ENCODE measurements at regions not wholly inside any gene's neighbourhood (a gene's known extent, or its start where the extent isn't known, plus 50 kb on each side); places are given as distances from the start of the nearest gene placed in this dataset.

DNA sequence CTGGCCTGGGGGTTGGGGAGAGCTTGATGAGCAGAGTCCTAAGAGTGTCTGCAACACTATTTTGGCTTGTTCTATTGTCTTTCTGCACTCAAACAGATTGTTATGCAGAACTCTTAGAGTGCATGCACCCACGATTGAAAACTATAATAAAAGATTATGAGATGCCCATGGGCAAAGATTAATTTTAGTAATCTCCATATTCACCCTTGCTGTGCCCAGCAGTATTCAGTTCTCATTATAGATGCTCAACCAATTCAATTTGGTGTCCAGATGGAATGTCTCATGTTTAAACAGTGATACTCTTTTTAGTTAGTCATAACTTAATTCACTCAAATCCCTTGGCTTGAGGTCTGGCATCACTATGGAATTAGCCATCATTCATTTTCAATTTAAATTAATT lies 952.5 kb downstream of the CDH8 start:
- POLR2A ChIA-PET = no interaction called here
- intact Hi-C loops (cut with micrococcal nuclease) = no loop called here
- Mint-ChIP-seq H3K27me3 (ENCODE audit: insufficient read depth, unreplicated experiment) (peaks cover 36% of the 10 kb centered on the region), H3K4me1 (ENCODE audit: insufficient read depth, unreplicated experiment) (no peaks in the 10 kb centered on the region), H3K9me3 (ENCODE audit: unreplicated experiment) (no peaks in the 10 kb centered on the region), H3K27ac (ENCODE audit: low read depth, unreplicated experiment) (no peak overlapping the region), H3K36me3 (ENCODE audit: insufficient read depth, unreplicated experiment) (no peaks in the 10 kb centered on the region), H3K4me3 (ENCODE audit: unreplicated experiment) (no peak overlapping the region)
- CTCF ChIA-PET = interaction anchor here (0.5 kb wide), 1 partner anchor 1891 kb away, joined by 3 read pairs; no protein-coding TSS in a partner anchor
- no TSS peak for BruUV-seq (replicated peaks)
- DNase-seq (ENCODE audit: unreplicated experiment) = no peak
- TF ChIP-seq, protein P1, sequence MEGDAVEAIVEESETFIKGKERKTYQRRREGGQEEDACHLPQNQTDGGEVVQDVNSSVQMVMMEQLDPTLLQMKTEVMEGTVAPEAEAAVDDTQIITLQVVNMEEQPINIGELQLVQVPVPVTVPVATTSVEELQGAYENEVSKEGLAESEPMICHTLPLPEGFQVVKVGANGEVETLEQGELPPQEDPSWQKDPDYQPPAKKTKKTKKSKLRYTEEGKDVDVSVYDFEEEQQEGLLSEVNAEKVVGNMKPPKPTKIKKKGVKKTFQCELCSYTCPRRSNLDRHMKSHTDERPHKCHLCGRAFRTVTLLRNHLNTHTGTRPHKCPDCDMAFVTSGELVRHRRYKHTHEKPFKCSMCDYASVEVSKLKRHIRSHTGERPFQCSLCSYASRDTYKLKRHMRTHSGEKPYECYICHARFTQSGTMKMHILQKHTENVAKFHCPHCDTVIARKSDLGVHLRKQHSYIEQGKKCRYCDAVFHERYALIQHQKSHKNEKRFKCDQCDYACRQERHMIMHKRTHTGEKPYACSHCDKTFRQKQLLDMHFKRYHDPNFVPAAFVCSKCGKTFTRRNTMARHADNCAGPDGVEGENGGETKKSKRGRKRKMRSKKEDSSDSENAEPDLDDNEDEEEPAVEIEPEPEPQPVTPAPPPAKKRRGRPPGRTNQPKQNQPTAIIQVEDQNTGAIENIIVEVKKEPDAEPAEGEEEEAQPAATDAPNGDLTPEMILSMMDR (IDR thresholded peaks at IDR 0.05; ENCODE audit: unreplicated experiment) = no peak

DNA sequence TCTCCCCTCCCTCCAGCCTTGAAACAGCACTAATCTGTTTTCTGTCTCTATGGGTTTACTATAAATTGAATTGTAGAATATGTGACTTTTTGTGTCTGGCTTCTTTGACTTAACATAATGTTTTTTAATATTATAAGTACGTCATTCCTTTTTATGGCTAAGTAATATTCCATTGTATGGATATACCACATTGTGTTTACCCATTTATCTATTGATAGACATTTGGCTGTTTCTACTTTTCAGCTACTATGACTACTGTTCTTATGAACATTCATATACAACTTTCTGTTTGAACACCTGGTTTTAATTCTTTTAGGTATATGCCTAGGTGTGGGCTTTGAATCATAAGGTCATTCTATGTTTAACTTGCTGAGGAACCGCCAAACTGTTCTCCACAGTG lies 961.9 kb downstream of the CDH8 start:
- H3K9me3 Mint-ChIP-seq (ENCODE audit: unreplicated experiment) = peaks cover 7% of the 10 kb centered on the region
- TF ChIP-seq, protein P1 (IDR thresholded peaks at IDR 0.05; ENCODE audit: unreplicated experiment) = no peak
- DNase-seq (ENCODE audit: unreplicated experiment) = no peak
- no peak overlapping the region for H3K27ac Mint-ChIP-seq (ENCODE audit: low read depth, unreplicated experiment)
- BruUV-seq (replicated peaks) = no TSS peak
- no peaks in the 10 kb centered on the region for H3K36me3 Mint-ChIP-seq (ENCODE audit: insufficient read depth, unreplicated experiment)
- H3K4me3 Mint-ChIP-seq (ENCODE audit: unreplicated experiment) = no peak overlapping the region
- CTCF ChIA-PET = interaction anchor here (0.6 kb wide), 1 partner anchor 1582 kb away, joined by 3 read pairs; no protein-coding TSS in a partner anchor
- intact Hi-C loops (cut with micrococcal nuclease) = no loop called here
- POLR2A ChIA-PET = no interaction called here
- peaks cover 25% of the 10 kb centered on the region for H3K27me3 Mint-ChIP-seq (ENCODE audit: insufficient read depth, unreplicated experiment)
- no peaks in the 10 kb centered on the region for H3K4me1 Mint-ChIP-seq (ENCODE audit: insufficient read depth, unreplicated experiment)

DNA sequence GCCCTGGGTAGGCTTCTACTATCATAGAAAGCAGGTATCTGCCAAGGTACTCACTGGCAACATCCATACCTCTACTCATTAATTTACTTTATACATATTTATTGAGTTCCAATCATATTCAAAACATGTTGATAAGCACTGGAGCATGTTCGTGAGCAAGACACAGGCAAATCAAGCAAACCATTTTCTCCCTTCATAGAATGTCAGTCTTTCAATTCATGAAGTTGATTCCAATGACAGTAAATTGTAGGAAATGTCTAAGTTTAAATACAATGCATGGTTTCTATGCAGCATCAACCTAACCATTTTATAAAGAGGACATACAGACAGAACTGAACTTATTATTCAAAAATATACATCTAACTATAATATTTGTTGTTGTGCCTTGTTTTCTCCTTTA lies 978.6 kb downstream of the CDH8 start:
- H3K36me3 Mint-ChIP-seq (ENCODE audit: insufficient read depth, unreplicated experiment) = no peaks in the 10 kb centered on the region
- ChIA-PET POLR2A (no interaction called here), CTCF (no interaction called here)
- TF ChIP-seq, protein P1 (IDR thresholded peaks at IDR 0.05; ENCODE audit: unreplicated experiment) = no peak
- intact Hi-C loops (cut with micrococcal nuclease) = no loop called here
- H3K27ac Mint-ChIP-seq (ENCODE audit: low read depth, unreplicated experiment) = no peak overlapping the region
- BruUV-seq (replicated peaks) = no TSS peak
- no peak overlapping the region for H3K4me3 Mint-ChIP-seq (ENCODE audit: unreplicated experiment)
- DNase-seq (ENCODE audit: unreplicated experiment) = no peak
- H3K4me1 Mint-ChIP-seq (ENCODE audit: insufficient read depth, unreplicated experiment) = no peaks in the 10 kb centered on the region
- H3K27me3 Mint-ChIP-seq (ENCODE audit: insufficient read depth, unreplicated experiment) = peaks cover 35% of the 10 kb centered on the region
- no peaks in the 10 kb centered on the region for H3K9me3 Mint-ChIP-seq (ENCODE audit: unreplicated experiment)

DNA sequence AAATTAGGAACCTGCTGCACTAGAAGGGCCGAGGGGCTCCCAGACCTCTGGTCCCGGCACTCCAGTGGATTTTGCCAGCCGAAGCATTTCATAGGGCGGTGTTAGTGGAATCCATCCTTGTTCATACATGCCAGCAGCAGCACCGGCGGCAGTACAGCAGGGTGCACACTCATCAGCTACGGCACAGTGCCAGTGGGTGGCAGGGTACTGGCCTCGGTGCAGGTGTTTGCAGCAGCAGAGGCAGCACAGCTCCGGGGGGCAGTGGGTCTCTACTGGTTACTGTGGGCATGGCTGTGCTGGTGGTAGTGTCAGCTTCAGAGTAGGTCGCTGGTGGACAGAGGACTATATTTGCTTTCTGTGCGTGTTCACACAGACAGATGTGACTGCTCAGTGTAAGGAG lies 985.7 kb downstream of the CDH8 start:
- intact Hi-C loops (cut with micrococcal nuclease) = no loop called here
- Mint-ChIP-seq H3K36me3 (ENCODE audit: insufficient read depth, unreplicated experiment) (no peaks in the 10 kb centered on the region), H3K4me1 (ENCODE audit: insufficient read depth, unreplicated experiment) (no peaks in the 10 kb centered on the region), H3K4me3 (ENCODE audit: unreplicated experiment) (no peak overlapping the region), H3K27me3 (ENCODE audit: insufficient read depth, unreplicated experiment) (peaks cover 74% of the 10 kb centered on the region), H3K9me3 (ENCODE audit: unreplicated experiment) (no peaks in the 10 kb centered on the region), H3K27ac (ENCODE audit: low read depth, unreplicated experiment) (no peak overlapping the region)
- CTCF ChIA-PET = no interaction called here
- no TSS peak for BruUV-seq (replicated peaks)
- POLR2A ChIA-PET = no interaction called here
- no peak for DNase-seq (ENCODE audit: unreplicated experiment)
- TF ChIP-seq, protein P1 (IDR thresholded peaks at IDR 0.05; ENCODE audit: unreplicated experiment) = no peak
